GM18526 (cell line): ENCODE measurements at regions not wholly inside any gene's neighbourhood (a gene's known extent, or its start where the extent isn't known, plus 50 kb on each side); places are given as distances from the start of the nearest gene placed in this dataset.

Source experiments
- POLR2A ChIP-seq: IDR thresholded peaks from 3 replicates; pipeline ENCODE4 v1.6.1; 2011; ENCODE audit not compliant: insufficient read length; ENCODE audit errors: extremely low read depth

DNA sequence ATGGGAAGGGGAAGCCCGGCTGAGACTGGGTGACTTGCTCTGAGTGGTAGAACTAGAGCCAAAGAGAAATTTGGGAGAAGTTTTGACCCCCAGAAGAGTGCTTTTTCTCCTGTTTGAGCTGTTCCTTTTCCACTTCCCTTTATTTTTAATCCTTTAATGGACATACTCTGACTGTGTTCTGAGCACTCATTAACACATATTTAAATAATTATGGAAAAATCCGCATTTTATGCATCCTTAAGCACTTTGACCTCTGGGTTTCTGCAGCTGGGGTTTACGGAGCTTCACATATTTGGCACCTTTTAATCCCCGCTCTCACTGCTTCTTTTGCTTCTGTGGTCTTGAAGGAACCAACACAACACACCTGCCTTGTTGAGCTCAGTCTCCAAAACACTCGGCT is 114.7 kb downstream of the FOXL1 start:
- no peak for TF ChIP-seq POLR2A

GRCh38 chr16:86697715-86698114 is 119.4 kb downstream of the FOXL1 start:
- no peak for TF ChIP-seq POLR2A

- TF ChIP-seq POLR2A, result no peak
Observed at GRCh38 chr16:86700046-86700945, 121.9 kb downstream of the FOXL1 start.

- TF ChIP-seq POLR2A, result no peak
Observed at GRCh38 chr16:86701286-86701975, 123.1 kb downstream of the FOXL1 start.

DNA sequence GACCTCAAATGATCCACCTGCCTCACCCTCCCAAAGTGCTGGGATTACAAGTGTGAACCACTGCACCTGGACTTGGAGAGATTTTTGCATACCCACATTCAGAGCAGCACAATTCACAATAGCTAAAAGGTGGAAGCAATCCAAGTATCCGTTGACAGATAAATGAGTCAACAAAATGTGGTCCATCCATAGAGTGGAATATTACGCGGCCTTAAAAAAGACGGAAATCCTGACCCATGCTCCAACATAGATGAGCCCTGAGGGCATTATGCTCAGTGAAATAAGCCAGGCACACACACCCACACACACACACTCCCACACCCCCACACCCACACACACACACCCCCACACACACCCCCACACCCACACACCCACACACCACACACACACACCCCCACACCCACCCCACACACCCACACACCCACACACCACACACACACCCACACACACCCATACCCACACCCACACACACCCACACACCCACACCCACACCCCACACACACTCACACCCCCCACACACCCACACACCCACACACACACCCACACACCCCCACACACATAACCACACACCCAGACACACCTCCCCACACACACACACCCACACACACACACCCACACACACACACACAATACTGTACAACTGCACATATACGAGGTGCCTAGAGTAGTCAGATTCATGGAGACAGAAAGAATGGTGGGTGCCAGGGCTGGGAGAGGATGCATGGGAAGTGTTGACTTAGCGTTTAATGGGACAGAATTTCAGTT is 124.7 kb downstream of the FOXL1 start:
- no peak for TF ChIP-seq POLR2A

DNA sequence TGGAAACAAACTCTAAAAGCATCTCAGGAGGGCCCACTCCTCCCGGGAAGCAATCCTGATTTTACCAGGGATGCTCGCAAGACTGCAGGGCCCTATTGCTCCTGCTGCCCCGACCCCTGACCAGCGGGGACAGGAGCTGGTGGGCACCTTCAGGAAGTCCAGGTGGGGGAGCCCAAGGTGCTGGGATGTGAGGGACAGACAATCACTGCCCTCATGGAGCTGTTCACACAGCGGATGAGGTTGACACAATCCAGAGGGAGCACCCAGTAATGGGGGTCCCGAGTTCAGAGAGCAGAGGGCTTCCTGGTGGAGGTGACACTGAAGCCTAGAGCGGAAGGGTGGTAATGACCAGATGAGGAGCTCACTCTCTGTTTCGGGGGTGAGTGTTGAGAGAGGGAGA is 126.2 kb downstream of the FOXL1 start:
- TF ChIP-seq POLR2A, result no peak

DNA sequence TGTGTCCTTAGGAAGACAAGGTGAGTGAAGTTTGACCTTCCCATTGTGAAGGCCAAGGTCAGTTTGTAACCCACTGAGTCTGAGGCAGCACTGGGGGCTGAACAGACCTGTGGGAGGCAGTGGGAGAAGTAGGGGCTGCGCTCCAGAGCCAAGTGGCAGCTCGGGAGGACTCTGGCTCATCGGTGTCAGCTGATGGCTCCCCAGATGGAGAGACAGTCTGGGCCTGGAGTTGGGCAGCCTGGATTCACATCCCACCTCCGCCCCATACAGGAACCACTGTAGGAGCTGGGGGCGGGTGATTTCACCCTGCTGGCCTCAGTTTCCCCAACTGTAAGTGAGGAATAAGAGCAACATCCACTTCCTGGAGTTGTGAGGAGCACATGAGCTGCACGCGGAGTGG is 128.4 kb downstream of the FOXL1 start:
- no peak for TF ChIP-seq POLR2A

DNA sequence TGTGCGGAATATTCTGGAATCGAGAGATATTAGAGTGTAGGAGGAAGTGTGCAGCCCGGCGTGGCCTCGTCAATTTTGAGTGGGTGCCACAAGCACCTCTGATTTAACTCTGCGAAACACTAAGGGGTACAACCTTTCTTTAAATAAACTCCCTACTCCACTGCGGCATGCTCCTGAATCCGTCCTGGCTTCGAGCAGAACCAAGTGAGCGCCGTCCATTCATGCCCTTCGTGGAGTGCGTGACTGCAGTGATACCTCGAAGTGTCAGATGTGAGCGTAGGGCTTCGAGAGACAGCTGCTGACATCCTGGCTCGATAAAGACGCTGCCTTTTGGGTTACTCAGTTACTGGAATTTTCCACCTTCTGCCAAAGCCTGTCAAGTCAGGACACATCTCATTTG is 128.8 kb downstream of the FOXL1 start:
- TF ChIP-seq POLR2A, result no peak

GRCh38 chr16:86707581-86707980 is 129.2 kb downstream of the FOXL1 start:
- no peak for TF ChIP-seq POLR2A

DNA sequence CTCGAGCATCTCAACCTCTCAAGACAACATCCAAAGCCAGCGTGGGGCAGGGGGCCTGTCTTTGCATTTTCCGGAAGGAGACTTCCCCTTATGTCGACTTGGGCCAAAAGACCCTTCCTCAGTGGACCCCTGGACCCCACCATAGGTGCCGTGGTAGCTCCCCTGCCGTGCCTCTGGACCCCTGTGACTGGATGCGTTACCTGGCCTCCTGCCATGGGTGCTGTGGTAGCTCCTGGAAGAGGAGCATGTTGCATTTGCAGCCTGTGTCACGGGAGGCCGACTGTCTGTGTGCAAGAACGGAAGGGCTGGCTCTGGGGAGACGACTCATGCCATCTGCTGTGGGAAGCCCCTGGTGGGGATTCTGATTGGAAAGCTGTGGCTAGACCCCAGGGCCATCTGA is 130.1 kb downstream of the FOXL1 start:
- TF ChIP-seq POLR2A, result no peak

DNA sequence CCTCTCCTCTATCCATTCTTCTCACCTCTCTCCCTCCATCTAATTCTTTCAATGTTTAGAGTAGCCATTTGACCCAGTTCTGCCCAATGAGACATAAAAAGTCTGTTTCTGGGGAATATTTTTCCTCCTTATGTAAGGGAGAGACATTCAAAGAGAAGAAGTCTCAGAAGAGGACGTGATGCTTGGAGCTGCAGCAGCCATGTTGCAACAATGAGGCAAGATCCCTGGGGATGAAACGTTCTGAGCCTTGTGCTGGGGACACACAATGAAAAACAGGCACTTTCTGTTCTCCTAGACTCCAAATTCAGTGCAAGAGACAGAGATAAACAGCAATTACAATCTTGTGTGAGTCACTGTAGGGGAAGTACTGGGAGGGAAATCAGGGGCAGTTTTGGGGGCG is 130.8 kb downstream of the FOXL1 start:
- no peak for TF ChIP-seq POLR2A

GRCh38 chr16:86709902-86710601 is 131.7 kb downstream of the FOXL1 start:
- TF ChIP-seq POLR2A, result no peak

DNA sequence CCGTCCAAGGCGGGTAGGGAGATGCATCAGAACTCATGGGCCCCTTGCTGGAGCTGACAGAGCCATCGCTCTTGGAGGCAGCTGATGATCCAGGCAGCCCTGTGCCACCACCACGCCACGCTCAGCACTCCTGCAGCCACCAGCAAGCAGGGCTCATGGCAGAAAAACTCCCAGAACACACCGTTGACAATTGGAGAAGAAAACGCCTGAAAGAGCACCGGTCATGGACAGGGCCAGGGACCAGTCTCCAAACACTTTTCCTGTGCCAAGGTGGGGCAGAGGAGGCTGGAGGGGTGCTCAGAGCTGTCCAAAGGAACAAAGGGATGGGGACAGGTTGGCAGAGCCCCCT is 132.2 kb downstream of the FOXL1 start:
- TF ChIP-seq POLR2A, result no peak

DNA sequence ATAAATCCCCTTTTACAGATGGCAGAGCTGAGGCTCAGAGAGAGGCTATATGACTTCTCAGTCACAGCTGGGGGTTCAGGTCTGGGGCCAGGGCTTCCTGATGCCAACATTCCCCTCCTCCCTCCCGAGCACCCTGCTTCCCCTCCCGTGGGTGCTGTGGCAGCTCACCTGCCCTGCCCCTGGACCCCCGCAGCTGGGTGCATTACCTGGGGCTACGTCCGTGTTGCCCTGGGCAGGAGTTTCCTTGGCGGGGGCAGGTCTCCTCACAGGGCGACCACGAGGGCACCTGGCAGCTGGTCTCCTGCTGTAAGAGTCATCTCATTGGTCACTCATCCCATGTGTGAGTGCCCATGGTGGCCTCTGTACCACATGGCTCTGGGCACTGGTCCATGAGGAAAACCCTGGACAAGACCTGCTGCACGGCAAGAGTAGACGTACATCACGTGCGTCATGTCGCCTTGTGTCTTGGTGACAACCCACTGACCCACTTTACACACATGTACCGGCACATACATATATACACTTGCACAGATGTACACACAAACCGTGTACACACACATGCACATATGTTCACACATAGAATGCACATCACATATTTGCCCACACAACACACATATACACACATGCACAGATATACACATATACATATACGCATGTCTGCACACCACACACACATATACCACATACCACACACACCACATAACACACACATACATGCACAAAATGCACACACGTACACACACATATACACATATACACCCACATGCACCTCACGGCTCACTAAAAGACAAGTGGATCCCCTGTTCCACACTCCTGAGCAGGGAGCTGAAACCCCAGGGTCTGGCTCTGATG is 134.0 kb downstream of the FOXL1 start:
- no peak for TF ChIP-seq POLR2A

DNA sequence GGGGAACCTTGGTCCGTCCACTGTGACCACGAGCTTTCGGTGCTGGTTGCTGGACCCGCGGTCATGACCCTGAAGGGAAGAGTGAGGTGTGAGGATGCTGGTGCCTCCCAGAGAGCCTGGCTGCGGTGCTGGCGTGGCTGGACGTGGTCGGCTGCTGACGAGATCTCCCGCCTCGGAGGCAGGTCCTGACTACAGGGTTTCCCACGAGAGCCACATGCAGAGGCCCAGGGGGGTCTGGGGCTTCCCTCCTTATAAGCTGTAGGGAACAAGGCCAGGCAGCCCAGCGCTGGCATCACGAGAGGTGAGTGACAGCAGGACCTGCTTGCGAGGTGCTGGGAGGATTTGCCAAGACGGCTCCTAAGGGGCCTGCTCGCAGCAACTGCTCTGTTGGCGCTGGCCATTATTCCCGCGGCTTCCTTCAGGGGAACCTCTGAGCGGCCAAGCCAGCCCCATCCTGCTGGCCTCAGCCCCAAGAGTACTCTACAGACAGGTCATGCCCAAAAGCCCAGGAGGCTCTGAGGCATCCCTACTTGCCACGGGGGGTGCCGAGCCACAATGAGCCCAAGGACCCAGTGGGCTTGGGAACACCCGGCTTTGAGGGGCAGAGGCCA is 134.8 kb downstream of the FOXL1 start:
- no peak for TF ChIP-seq POLR2A
